Breast epithelium (tissue), 3 donors: ENCODE measurements at regions not wholly inside any gene's neighbourhood (a gene's known extent, or its start where the extent isn't known, plus 50 kb on each side); places are given as distances from the start of the nearest gene placed in this dataset.

Source experiments
- POLR2A ChIP-seq: fragments of 450-650 bp; IDR thresholded peaks from one replicate; pipeline ENCODE4 v1.6.1; 2016; ENCODE audit warnings: antibody characterized with exemption, mild to moderate bottlenecking, moderate library complexity
- POLR2AphosphoS5 ChIP-seq, 3 donors: sonication (generic); formaldehyde crosslinking; IDR thresholded peaks; one replicate each; pipeline ENCODE4 v1.6.1; 2017; ENCODE audit warnings: antibody characterized with exemption in 3 of 3
- TF ChIP-seq, protein P1 (sequence below), 3 donors: fragments of 450-650 bp; IDR thresholded peaks; one replicate each; pipeline ENCODE4 v1.5.1; 2016 to 2017; ENCODE audit warnings: antibody characterized with exemption in 3 of 3, mild to moderate bottlenecking in 3 of 3, moderate library complexity in 3 of 3

DNA sequence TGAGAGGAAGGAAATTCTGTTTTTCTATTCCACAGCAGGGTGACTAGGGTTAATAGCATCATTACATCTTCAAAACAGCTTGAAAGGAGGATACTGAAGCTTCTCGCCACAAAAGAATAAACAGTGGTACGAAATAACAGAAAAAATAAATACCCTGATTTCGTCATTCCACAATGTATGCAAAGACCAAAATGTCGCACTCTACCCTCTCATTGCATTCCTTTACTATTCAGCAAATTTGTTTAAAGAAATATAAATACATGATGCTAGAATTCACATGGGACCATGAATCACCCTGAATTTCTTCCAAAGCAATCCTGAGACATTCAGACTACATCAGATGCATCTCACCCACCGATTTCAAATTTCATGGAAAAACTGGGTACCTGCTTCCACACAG is 112.3 kb upstream of the TOP3B start:
- TF ChIP-seq, protein P1, sequence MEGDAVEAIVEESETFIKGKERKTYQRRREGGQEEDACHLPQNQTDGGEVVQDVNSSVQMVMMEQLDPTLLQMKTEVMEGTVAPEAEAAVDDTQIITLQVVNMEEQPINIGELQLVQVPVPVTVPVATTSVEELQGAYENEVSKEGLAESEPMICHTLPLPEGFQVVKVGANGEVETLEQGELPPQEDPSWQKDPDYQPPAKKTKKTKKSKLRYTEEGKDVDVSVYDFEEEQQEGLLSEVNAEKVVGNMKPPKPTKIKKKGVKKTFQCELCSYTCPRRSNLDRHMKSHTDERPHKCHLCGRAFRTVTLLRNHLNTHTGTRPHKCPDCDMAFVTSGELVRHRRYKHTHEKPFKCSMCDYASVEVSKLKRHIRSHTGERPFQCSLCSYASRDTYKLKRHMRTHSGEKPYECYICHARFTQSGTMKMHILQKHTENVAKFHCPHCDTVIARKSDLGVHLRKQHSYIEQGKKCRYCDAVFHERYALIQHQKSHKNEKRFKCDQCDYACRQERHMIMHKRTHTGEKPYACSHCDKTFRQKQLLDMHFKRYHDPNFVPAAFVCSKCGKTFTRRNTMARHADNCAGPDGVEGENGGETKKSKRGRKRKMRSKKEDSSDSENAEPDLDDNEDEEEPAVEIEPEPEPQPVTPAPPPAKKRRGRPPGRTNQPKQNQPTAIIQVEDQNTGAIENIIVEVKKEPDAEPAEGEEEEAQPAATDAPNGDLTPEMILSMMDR (IDR thresholded peaks at IDR 0.05) = no peak
- TF ChIP-seq POLR2A (no peak), POLR2AphosphoS5 (IDR thresholded peaks at IDR 0.05) (no peak)
